ENCODE measurements at regions not wholly inside any gene's neighbourhood (a gene's known extent, or its start where the extent isn't known, plus 50 kb on each side); places are given as distances from the start of the nearest gene placed in this dataset.

GRCh38 chr6:105611606-105612005, 208.7 kb upstream of the PREP start (continued):
- TF ChIP-seq ZBTB33 (IDR thresholded peaks at IDR 0.05): no peak

- H3K27ac ChIP-seq (ENCODE audit: low read depth in 1 of 2, low read length in 2 of 2): no peak overlapping the region
- H3K9ac ChIP-seq (ENCODE audit: low read depth in 1 of 2, low read length in 2 of 2): no peak overlapping the region
- TF ChIP-seq TAF1 (conservative IDR thresholded peaks at IDR 0.05) (no peak), FOXA2 (IDR thresholded peaks at IDR 0.05) (no peak), JUND (IDR thresholded peaks at IDR 0.05) (no peak), YY1 (IDR thresholded peaks at IDR 0.05) (no peak), FOXA1 (IDR thresholded peaks at IDR 0.05) (no peak), NR2F2 (IDR thresholded peaks at IDR 0.05) (no peak), REST (IDR thresholded peaks at IDR 0.05) (no peak), ZBTB33 (IDR thresholded peaks at IDR 0.05) (no peak), EGR1 (IDR thresholded peaks at IDR 0.05; ENCODE audit: low read depth in 2 of 2) (no peak), CTCF (IDR thresholded peaks at IDR 0.05; ENCODE audit: low read depth, low read length, missing input control) (no peak), RAD21 (IDR thresholded peaks at IDR 0.05) (no peak), HNF4A (conservative IDR thresholded peaks at IDR 0.05) (no peak), GABPA (IDR thresholded peaks at IDR 0.05 in 1 of 2, conservative IDR thresholded peaks at IDR 0.05 in 1 of 2) (no peak), SP1 (IDR thresholded peaks at IDR 0.05) (no peak), MAX (IDR thresholded peaks at IDR 0.05) (no peak), HNF4G (IDR thresholded peaks at IDR 0.05) (no peak)
- no peaks in the 10 kb centered on the region for H3K4me1 ChIP-seq (ENCODE audit: control insufficient read depth in 4 of 4, insufficient read depth in 4 of 4, low read length in 3 of 4)
- peaks cover 0 to 3% (median under 1%) of the 10 kb centered on the region in 4 donors for H3K9me3 ChIP-seq (ENCODE audit: control insufficient read depth in 4 of 4, low read length in 3 of 4)
- no peaks in the 10 kb centered on the region for H3K36me3 ChIP-seq (ENCODE audit: control insufficient read depth in 4 of 4, insufficient read depth in 3 of 4, low read depth in 1 of 4, low read length in 3 of 4)
- no peak overlapping the region for H3K4me3 ChIP-seq (ENCODE audit: low read depth in 1 of 3, low read length in 3 of 3)
- WGBS: 60% methylated on average over 14 of the region's 14 CpGs
- peaks cover 0 to 2% (median 0%) of the 10 kb centered on the region in 4 donors for H3K27me3 ChIP-seq (ENCODE audit: control insufficient read depth in 4 of 4, insufficient read depth in 4 of 4, low read length in 3 of 4)
- DNase-seq (ENCODE audit: low spot score): no peak
Measured at GRCh38 chr6:105609375-105609991, 206.6 kb upstream of the PREP start.
